ENCODE measurements at regions not wholly inside any gene's neighbourhood (a gene's known extent, or its start where the extent isn't known, plus 50 kb on each side); places are given as distances from the start of the nearest gene placed in this dataset.

GRCh38 chr17:6208608-6209180 lies 138.5 kb downstream of the WSCD1 start:
- TF ChIP-seq, protein P1, sequence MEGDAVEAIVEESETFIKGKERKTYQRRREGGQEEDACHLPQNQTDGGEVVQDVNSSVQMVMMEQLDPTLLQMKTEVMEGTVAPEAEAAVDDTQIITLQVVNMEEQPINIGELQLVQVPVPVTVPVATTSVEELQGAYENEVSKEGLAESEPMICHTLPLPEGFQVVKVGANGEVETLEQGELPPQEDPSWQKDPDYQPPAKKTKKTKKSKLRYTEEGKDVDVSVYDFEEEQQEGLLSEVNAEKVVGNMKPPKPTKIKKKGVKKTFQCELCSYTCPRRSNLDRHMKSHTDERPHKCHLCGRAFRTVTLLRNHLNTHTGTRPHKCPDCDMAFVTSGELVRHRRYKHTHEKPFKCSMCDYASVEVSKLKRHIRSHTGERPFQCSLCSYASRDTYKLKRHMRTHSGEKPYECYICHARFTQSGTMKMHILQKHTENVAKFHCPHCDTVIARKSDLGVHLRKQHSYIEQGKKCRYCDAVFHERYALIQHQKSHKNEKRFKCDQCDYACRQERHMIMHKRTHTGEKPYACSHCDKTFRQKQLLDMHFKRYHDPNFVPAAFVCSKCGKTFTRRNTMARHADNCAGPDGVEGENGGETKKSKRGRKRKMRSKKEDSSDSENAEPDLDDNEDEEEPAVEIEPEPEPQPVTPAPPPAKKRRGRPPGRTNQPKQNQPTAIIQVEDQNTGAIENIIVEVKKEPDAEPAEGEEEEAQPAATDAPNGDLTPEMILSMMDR (IDR thresholded peaks at IDR 0.05) = no peak
- TF ChIP-seq POLR2A (IDR thresholded peaks at IDR 0.05) (no peak), EP300 (IDR thresholded peaks at IDR 0.05) (no peak)
